ENCODE measurements at regions not wholly inside any gene's neighbourhood (a gene's known extent, or its start where the extent isn't known, plus 50 kb on each side); places are given as distances from the start of the nearest gene placed in this dataset.

DNA sequence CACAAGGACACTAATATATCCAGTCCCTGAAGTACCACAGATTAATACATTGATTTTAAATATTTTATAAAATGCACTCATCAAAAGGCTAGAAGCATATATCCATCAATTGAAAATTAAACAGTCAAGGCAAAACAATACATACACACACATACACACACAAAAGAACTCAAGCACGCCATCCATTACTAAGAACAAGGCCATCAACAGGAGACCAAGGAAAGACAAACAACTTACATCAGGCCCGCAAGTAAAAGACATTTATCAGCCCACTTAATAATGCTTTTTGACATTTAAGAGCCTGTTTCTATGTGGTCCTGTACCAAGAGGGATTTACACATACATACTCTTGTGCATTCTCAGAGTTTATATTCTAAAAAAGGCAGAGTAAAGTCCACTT lies 50.0 kb upstream of the ZNF827 start:
- no peak overlapping the region for H3K4me3 ChIP-seq (ENCODE audit: low read length)
- no peak for DNase-seq (ENCODE audit: low read depth)
- TF ChIP-seq, protein P1, sequence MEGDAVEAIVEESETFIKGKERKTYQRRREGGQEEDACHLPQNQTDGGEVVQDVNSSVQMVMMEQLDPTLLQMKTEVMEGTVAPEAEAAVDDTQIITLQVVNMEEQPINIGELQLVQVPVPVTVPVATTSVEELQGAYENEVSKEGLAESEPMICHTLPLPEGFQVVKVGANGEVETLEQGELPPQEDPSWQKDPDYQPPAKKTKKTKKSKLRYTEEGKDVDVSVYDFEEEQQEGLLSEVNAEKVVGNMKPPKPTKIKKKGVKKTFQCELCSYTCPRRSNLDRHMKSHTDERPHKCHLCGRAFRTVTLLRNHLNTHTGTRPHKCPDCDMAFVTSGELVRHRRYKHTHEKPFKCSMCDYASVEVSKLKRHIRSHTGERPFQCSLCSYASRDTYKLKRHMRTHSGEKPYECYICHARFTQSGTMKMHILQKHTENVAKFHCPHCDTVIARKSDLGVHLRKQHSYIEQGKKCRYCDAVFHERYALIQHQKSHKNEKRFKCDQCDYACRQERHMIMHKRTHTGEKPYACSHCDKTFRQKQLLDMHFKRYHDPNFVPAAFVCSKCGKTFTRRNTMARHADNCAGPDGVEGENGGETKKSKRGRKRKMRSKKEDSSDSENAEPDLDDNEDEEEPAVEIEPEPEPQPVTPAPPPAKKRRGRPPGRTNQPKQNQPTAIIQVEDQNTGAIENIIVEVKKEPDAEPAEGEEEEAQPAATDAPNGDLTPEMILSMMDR (conservative IDR thresholded peaks at IDR 0.05; ENCODE audit: low read depth, low read length), result no peak
